ENCODE measurements at regions not wholly inside any gene's neighbourhood (a gene's known extent, or its start where the extent isn't known, plus 50 kb on each side); places are given as distances from the start of the nearest gene placed in this dataset.

- Mint-ChIP-seq H3K4me3 (no peak overlapping the region), H3K36me3 (no peaks in the 10 kb centered on the region), H3K27me3 (no peaks in the 10 kb centered on the region), H3K27ac (no peak overlapping the region), H3K4me1 (no peaks in the 10 kb centered on the region), H3K9me3 (no peaks in the 10 kb centered on the region)
- ATAC-seq = no peak
Measured at GRCh38 chr2:5412001-5412400, 280.2 kb upstream of the SOX11 start.

GRCh38 chr2:5433855-5434254 lies 258.3 kb upstream of the SOX11 start:
- Mint-ChIP-seq H3K27me3 (no peaks in the 10 kb centered on the region), H3K27ac (no peak overlapping the region), H3K36me3 (no peaks in the 10 kb centered on the region), H3K4me1 (no peaks in the 10 kb centered on the region), H3K9me3 (no peaks in the 10 kb centered on the region), H3K4me3 (no peak overlapping the region)
- ATAC-seq = no peak

- H3K36me3 Mint-ChIP-seq = no peaks in the 10 kb centered on the region
- no peaks in the 10 kb centered on the region for H3K27me3 Mint-ChIP-seq
- ATAC-seq = no peak
- no peaks in the 10 kb centered on the region for H3K4me1 Mint-ChIP-seq
- H3K9me3 Mint-ChIP-seq = no peaks in the 10 kb centered on the region
- H3K27ac Mint-ChIP-seq = no peak overlapping the region
- H3K4me3 Mint-ChIP-seq = no peak overlapping the region
Measured at GRCh38 chr2:5437375-5437774, 254.8 kb upstream of the SOX11 start.

GRCh38 chr2:5440174-5440573 lies 252.0 kb upstream of the SOX11 start:
- Mint-ChIP-seq H3K27ac (no peak overlapping the region), H3K4me1 (no peaks in the 10 kb centered on the region), H3K9me3 (peaks cover 8% of the 10 kb centered on the region), H3K27me3 (no peaks in the 10 kb centered on the region), H3K4me3 (no peak overlapping the region), H3K36me3 (no peaks in the 10 kb centered on the region)
- no peak for ATAC-seq

- H3K4me3 Mint-ChIP-seq = no peak overlapping the region
- H3K27ac Mint-ChIP-seq = no peak overlapping the region
- peaks cover 8% of the 10 kb centered on the region for H3K9me3 Mint-ChIP-seq
- H3K27me3 Mint-ChIP-seq = no peaks in the 10 kb centered on the region
- no peaks in the 10 kb centered on the region for H3K36me3 Mint-ChIP-seq
- no peak for ATAC-seq
- no peaks in the 10 kb centered on the region for H3K4me1 Mint-ChIP-seq
Measured at GRCh38 chr2:5442736-5443135, 249.4 kb upstream of the SOX11 start.

GRCh38 chr2:5444168-5444567 lies 248.0 kb upstream of the SOX11 start:
- Mint-ChIP-seq H3K4me3 (no peak overlapping the region), H3K4me1 (no peaks in the 10 kb centered on the region), H3K36me3 (no peaks in the 10 kb centered on the region), H3K27ac (no peak overlapping the region), H3K27me3 (no peaks in the 10 kb centered on the region), H3K9me3 (peaks cover 8% of the 10 kb centered on the region)
- ATAC-seq = no peak

- H3K4me1 Mint-ChIP-seq = no peaks in the 10 kb centered on the region
- no peak overlapping the region for H3K4me3 Mint-ChIP-seq
- H3K36me3 Mint-ChIP-seq = no peaks in the 10 kb centered on the region
- H3K27me3 Mint-ChIP-seq = no peaks in the 10 kb centered on the region
- H3K9me3 Mint-ChIP-seq = peaks cover 8% of the 10 kb centered on the region
- no peak overlapping the region for H3K27ac Mint-ChIP-seq
- no peak for ATAC-seq
Measured at GRCh38 chr2:5444854-5445253, 247.3 kb upstream of the SOX11 start.

- Mint-ChIP-seq H3K4me3 (no peak overlapping the region), H3K4me1 (no peaks in the 10 kb centered on the region), H3K27me3 (no peaks in the 10 kb centered on the region), H3K9me3 (peaks cover 3% of the 10 kb centered on the region), H3K36me3 (no peaks in the 10 kb centered on the region), H3K27ac (no peak overlapping the region)
- ATAC-seq = no peak
Measured at GRCh38 chr2:5449867-5450266, 242.3 kb upstream of the SOX11 start.

- no peak overlapping the region for H3K4me3 Mint-ChIP-seq
- H3K36me3 Mint-ChIP-seq = no peaks in the 10 kb centered on the region
- ATAC-seq = peak; percentile 39
- H3K27ac Mint-ChIP-seq = no peak overlapping the region
- H3K4me1 Mint-ChIP-seq = no peaks in the 10 kb centered on the region
- no peaks in the 10 kb centered on the region for H3K9me3 Mint-ChIP-seq
- H3K27me3 Mint-ChIP-seq = no peaks in the 10 kb centered on the region
Measured at GRCh38 chr2:5453220-5454050, 238.7 kb upstream of the SOX11 start.

GRCh38 chr2:5454051-5454390 lies 238.2 kb upstream of the SOX11 start:
- H3K4me3 Mint-ChIP-seq = no peak overlapping the region
- H3K36me3 Mint-ChIP-seq = no peaks in the 10 kb centered on the region
- H3K9me3 Mint-ChIP-seq = no peaks in the 10 kb centered on the region
- no peaks in the 10 kb centered on the region for H3K4me1 Mint-ChIP-seq
- no peaks in the 10 kb centered on the region for H3K27me3 Mint-ChIP-seq
- ATAC-seq = no peak
- no peak overlapping the region for H3K27ac Mint-ChIP-seq

- Mint-ChIP-seq H3K27ac (no peak overlapping the region), H3K4me1 (no peaks in the 10 kb centered on the region), H3K27me3 (no peaks in the 10 kb centered on the region), H3K4me3 (no peak overlapping the region), H3K36me3 (no peaks in the 10 kb centered on the region), H3K9me3 (no peaks in the 10 kb centered on the region)
- ATAC-seq = no peak
Measured at GRCh38 chr2:5459041-5459440, 233.1 kb upstream of the SOX11 start.

- ATAC-seq = no peak
- Mint-ChIP-seq H3K9me3 (no peaks in the 10 kb centered on the region), H3K36me3 (no peaks in the 10 kb centered on the region), H3K27me3 (no peaks in the 10 kb centered on the region), H3K4me3 (no peak overlapping the region), H3K4me1 (no peaks in the 10 kb centered on the region), H3K27ac (no peak overlapping the region)
Measured at GRCh38 chr2:5464657-5465056, 227.5 kb upstream of the SOX11 start.

- Mint-ChIP-seq H3K4me1 (no peaks in the 10 kb centered on the region), H3K4me3 (no peak overlapping the region), H3K27me3 (no peaks in the 10 kb centered on the region), H3K27ac (no peak overlapping the region), H3K36me3 (no peaks in the 10 kb centered on the region), H3K9me3 (no peaks in the 10 kb centered on the region)
- ATAC-seq = no peak
Measured at GRCh38 chr2:5465859-5466258, 226.3 kb upstream of the SOX11 start.

GRCh38 chr2:5467178-5467905 lies 224.8 kb upstream of the SOX11 start:
- no peaks in the 10 kb centered on the region for H3K27me3 Mint-ChIP-seq
- no peaks in the 10 kb centered on the region for H3K9me3 Mint-ChIP-seq
- H3K4me3 Mint-ChIP-seq = no peak overlapping the region
- no peaks in the 10 kb centered on the region for H3K4me1 Mint-ChIP-seq
- no peak for ATAC-seq
- H3K36me3 Mint-ChIP-seq = no peaks in the 10 kb centered on the region
- no peak overlapping the region for H3K27ac Mint-ChIP-seq

GRCh38 chr2:5472673-5473072 lies 219.5 kb upstream of the SOX11 start:
- ATAC-seq = no peak
- Mint-ChIP-seq H3K27ac (no peak overlapping the region), H3K27me3 (no peaks in the 10 kb centered on the region), H3K4me3 (no peak overlapping the region), H3K36me3 (no peaks in the 10 kb centered on the region), H3K9me3 (no peaks in the 10 kb centered on the region), H3K4me1 (no peaks in the 10 kb centered on the region)

GRCh38 chr2:5473635-5474034 lies 218.5 kb upstream of the SOX11 start:
- Mint-ChIP-seq H3K36me3 (no peaks in the 10 kb centered on the region), H3K4me3 (no peak overlapping the region), H3K9me3 (no peaks in the 10 kb centered on the region), H3K4me1 (no peaks in the 10 kb centered on the region), H3K27me3 (no peaks in the 10 kb centered on the region), H3K27ac (no peak overlapping the region)
- no peak for ATAC-seq
